Colonic mucosa (tissue), 4 donors: ENCODE measurements at regions not wholly inside any gene's neighbourhood (a gene's known extent, or its start where the extent isn't known, plus 50 kb on each side); places are given as distances from the start of the nearest gene placed in this dataset.

Source experiments
- DNase-seq: peaks from one replicate; pipeline ENCODE4 v3.0.0-alpha.2; 2020
- H3K27ac ChIP-seq: fragments of 200-600 bp; one replicate; pipeline ENCODE4 v1.8.0; 2021
- H3K27me3 ChIP-seq: fragments of 200-600 bp; one replicate; pipeline ENCODE4 v1.8.0; 2021
- H3K36me3 ChIP-seq: fragments of 200-600 bp; one replicate; pipeline ENCODE4 v1.8.0; 2021
- H3K4me1 ChIP-seq: fragments of 200-600 bp; one replicate; pipeline ENCODE4 v1.8.0; 2021; ENCODE audit warnings: mild to moderate bottlenecking
- H3K4me3 ChIP-seq: fragments of 200-600 bp; one replicate; pipeline ENCODE4 v1.8.0; 2021
- H3K9ac ChIP-seq, 2 donors: one replicate each; pipeline ENCODE4 v1.7.0; 2013; ENCODE audit warnings: control low read depth in 2 of 2, low read depth in 2 of 2, low read length in 2 of 2
- H3K9me3 ChIP-seq: fragments of 200-600 bp; one replicate; pipeline ENCODE4 v1.8.0; 2021
- CTCF ChIP-seq: fragments of 200-600 bp; IDR thresholded peaks from one replicate; pipeline ENCODE4 v1.8.0; 2022; ENCODE audit warnings: antibody characterized with exemption, mild to moderate bottlenecking
- intact Hi-C: fragments of 100-400 bp; cut with DNase I; formaldehyde crosslinking; loops from one replicate; pipeline ENCODE4 v1.14.1; 2022
- donor health status: healthy.
- donor health status: DM: no; HTN: no; CAD: no.
- donor health status: DM: no; HTN: no; CAD: no.

GRCh38 chr2:126788113-126788512, 110.6 kb upstream of the TEX51 start:
- H3K9me3 ChIP-seq = no peaks in the 10 kb centered on the region
- H3K36me3 ChIP-seq = no peaks in the 10 kb centered on the region
- H3K27me3 ChIP-seq = no peaks in the 10 kb centered on the region
- DNase-seq = no peak
- intact Hi-C loops = no loop called here
- no peak overlapping the region for H3K9ac ChIP-seq
- TF ChIP-seq CTCF = no peak
- H3K4me3 ChIP-seq = no peak overlapping the region
- H3K27ac ChIP-seq = no peak overlapping the region
- no peaks in the 10 kb centered on the region for H3K4me1 ChIP-seq

- no peak for DNase-seq
- Histone ChIP-seq H3K27ac (no peak overlapping the region), H3K27me3 (no peaks in the 10 kb centered on the region), H3K9me3 (no peaks in the 10 kb centered on the region), H3K4me1 (no peaks in the 10 kb centered on the region), H3K9ac (no peak overlapping the region), H3K36me3 (no peaks in the 10 kb centered on the region), H3K4me3 (no peak overlapping the region)
- TF ChIP-seq CTCF = no peak
- intact Hi-C loops = no loop called here
These were observed 110.0 kb upstream of the TEX51 start for GRCh38 chr2:126788652-126789051.

GRCh38 chr2:126790987-126791780, 107.5 kb upstream of the TEX51 start:
- no peak for TF ChIP-seq CTCF
- no peaks in the 10 kb centered on the region for H3K36me3 ChIP-seq
- no peaks in the 10 kb centered on the region for H3K9me3 ChIP-seq
- no peak for DNase-seq
- no peaks in the 10 kb centered on the region for H3K27me3 ChIP-seq
- no peaks in the 10 kb centered on the region for H3K4me1 ChIP-seq
- H3K4me3 ChIP-seq = no peak overlapping the region
- intact Hi-C loops = no loop called here
- H3K27ac ChIP-seq = no peak overlapping the region
- no peak overlapping the region for H3K9ac ChIP-seq

- no peak overlapping the region for H3K27ac ChIP-seq
- H3K4me1 ChIP-seq = no peaks in the 10 kb centered on the region
- DNase-seq = no peak
- H3K27me3 ChIP-seq = no peaks in the 10 kb centered on the region
- no peaks in the 10 kb centered on the region for H3K36me3 ChIP-seq
- H3K9ac ChIP-seq = no peak overlapping the region
- no peak overlapping the region for H3K4me3 ChIP-seq
- intact Hi-C loops = no loop called here
- H3K9me3 ChIP-seq = no peaks in the 10 kb centered on the region
- no peak for TF ChIP-seq CTCF
These were observed 106.5 kb upstream of the TEX51 start for GRCh38 chr2:126792186-126792585.

GRCh38 chr2:126792993-126793392, 105.7 kb upstream of the TEX51 start:
- intact Hi-C loops = no loop called here
- Histone ChIP-seq H3K4me1 (no peaks in the 10 kb centered on the region), H3K9ac (no peak overlapping the region), H3K9me3 (no peaks in the 10 kb centered on the region), H3K36me3 (no peaks in the 10 kb centered on the region), H3K27ac (no peak overlapping the region), H3K4me3 (no peak overlapping the region), H3K27me3 (no peaks in the 10 kb centered on the region)
- TF ChIP-seq CTCF = no peak
- no peak for DNase-seq
